OCI-LY3 (cell line): ENCODE measurements at regions not wholly inside any gene's neighbourhood (a gene's known extent, or its start where the extent isn't known, plus 50 kb on each side); places are given as distances from the start of the nearest gene placed in this dataset.

Experiments used
- H2AFZ ChIP-seq: fragments of 200-600, 300-600 bp; shearing (Covaris generic); 2 replicates; pipeline ENCODE4 v1.6.0; 2014; ENCODE audit warnings: antibody characterized with exemption, low read depth, low read length
- H3K27ac ChIP-seq: fragments of 200-600, 300-600 bp; sonication (generic); 2 replicates; pipeline ENCODE4 v1.5.1; 2014; ENCODE audit warnings: mild to moderate bottlenecking, low read length, moderate library complexity, mixed read lengths
- H3K27me3 ChIP-seq: fragments of 200-600, 300-600 bp; sonication (generic); 2 replicates; pipeline ENCODE4 v1.6.1; 2014; ENCODE audit warnings: low read depth, low read length, mixed read lengths
- H3K36me3 ChIP-seq: fragments of 200-600, 300-600 bp; sonication (generic); replicated peaks from 2 replicates; pipeline ENCODE3; 2014; ENCODE audit warnings: low read depth, low read length, mixed read lengths
- H3K4me1 ChIP-seq: fragments of 300-600, 200-600 bp; sonication (generic); 2 replicates; pipeline ENCODE4 v1.6.1; 2014; ENCODE audit warnings: low read length, mixed read lengths
- H3K4me2 ChIP-seq: fragments of 200-600, 300-600 bp; sonication (generic); 2 replicates; pipeline ENCODE4 v1.6.1; 2014; ENCODE audit warnings: low read length, mixed read lengths
- H3K4me3 ChIP-seq: fragments of 300-600, 200-600 bp; sonication (generic); 2 replicates; pipeline ENCODE4 v1.5.1; 2014; ENCODE audit warnings: antibody characterized with exemption, mild to moderate bottlenecking, low read length, moderate library complexity
- H3K79me2 ChIP-seq: fragments of 300-600, 200-600 bp; shearing (Covaris generic); 2 replicates; pipeline ENCODE4 v1.6.1; 2014; ENCODE audit warnings: mild to moderate bottlenecking, low read length, mixed read lengths
- H3K9ac ChIP-seq: fragments of 300-600, 200-600 bp; shearing (Covaris generic); 2 replicates; pipeline ENCODE4 v1.6.0; 2014; ENCODE audit warnings: mild to moderate bottlenecking, low read length, moderate library complexity
- H3K9me3 ChIP-seq: fragments of 200-600, 300-600 bp; shearing (Covaris generic); 2 replicates; pipeline ENCODE4 v1.6.1; 2014; ENCODE audit warnings: low read length, mixed read lengths; ENCODE audit not compliant: insufficient read depth
- H4K20me1 ChIP-seq: fragments of 200-600, 300-600 bp; sonication (generic); 2 replicates; pipeline ENCODE4 v1.6.1; 2016; ENCODE audit warnings: low read length, mixed read lengths; ENCODE audit not compliant: insufficient read depth
- EZH2phosphoT487 ChIP-seq: fragments of 200-600 bp; shearing (Covaris generic); IDR thresholded peaks from 2 replicates; pipeline ENCODE4 v1.6.1; 2018; ENCODE audit warnings: antibody characterized with exemption, mixed run types, low read depth
- TF ChIP-seq, protein P1 (sequence below): fragments of 200-600, 300-600 bp; sonication (generic); IDR thresholded peaks from 2 replicates; pipeline ENCODE4 v1.5.1; 2014; ENCODE audit warnings: antibody characterized with exemption, low read length, low read depth

- Histone ChIP-seq H3K4me3 (no peak overlapping the region), H4K20me1 (no peaks in the 10 kb centered on the region), H3K79me2 (no peaks in the 10 kb centered on the region)
Observed at GRCh38 chr6:51337277-51337676, 518.6 kb downstream of the TFAP2B start.

DNA sequence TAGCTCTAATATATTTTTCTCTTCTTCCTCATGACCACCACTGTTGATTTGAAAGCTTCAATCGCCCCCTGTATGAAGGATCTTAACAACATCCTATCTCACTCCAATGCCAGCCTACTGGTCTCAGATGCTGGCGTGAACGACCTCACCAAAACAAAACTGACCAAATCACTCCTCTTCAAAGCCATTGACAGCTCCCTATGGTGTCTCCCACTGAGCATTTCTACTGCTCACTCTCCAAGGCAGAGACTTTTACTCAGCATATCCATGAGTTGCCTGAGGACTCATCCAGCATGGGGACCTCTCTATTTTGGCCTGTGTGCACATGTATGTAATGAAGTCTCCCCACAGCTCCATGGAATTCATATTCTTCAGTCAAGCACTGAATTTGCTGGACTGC is 520.4 kb downstream of the TFAP2B start:
- no peak overlapping the region for H3K4me2 ChIP-seq
- no peak overlapping the region for H3K27ac ChIP-seq
- no peaks in the 10 kb centered on the region for H3K27me3 ChIP-seq
- H3K9ac ChIP-seq = no peak overlapping the region
- no peaks in the 10 kb centered on the region for H3K79me2 ChIP-seq
- no peaks in the 10 kb centered on the region for H4K20me1 ChIP-seq
- no peaks in the 10 kb centered on the region for H3K4me1 ChIP-seq
- no peaks in the 10 kb centered on the region for H3K36me3 ChIP-seq
- H2AFZ ChIP-seq = no peak overlapping the region
- H3K4me3 ChIP-seq = no peak overlapping the region
- TF ChIP-seq, protein P1, sequence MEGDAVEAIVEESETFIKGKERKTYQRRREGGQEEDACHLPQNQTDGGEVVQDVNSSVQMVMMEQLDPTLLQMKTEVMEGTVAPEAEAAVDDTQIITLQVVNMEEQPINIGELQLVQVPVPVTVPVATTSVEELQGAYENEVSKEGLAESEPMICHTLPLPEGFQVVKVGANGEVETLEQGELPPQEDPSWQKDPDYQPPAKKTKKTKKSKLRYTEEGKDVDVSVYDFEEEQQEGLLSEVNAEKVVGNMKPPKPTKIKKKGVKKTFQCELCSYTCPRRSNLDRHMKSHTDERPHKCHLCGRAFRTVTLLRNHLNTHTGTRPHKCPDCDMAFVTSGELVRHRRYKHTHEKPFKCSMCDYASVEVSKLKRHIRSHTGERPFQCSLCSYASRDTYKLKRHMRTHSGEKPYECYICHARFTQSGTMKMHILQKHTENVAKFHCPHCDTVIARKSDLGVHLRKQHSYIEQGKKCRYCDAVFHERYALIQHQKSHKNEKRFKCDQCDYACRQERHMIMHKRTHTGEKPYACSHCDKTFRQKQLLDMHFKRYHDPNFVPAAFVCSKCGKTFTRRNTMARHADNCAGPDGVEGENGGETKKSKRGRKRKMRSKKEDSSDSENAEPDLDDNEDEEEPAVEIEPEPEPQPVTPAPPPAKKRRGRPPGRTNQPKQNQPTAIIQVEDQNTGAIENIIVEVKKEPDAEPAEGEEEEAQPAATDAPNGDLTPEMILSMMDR = no peak
- TF ChIP-seq EZH2phosphoT487 = no peak
- H3K9me3 ChIP-seq = no peaks in the 10 kb centered on the region

More at GRCh38 chr6:51337277-51337676, 518.6 kb downstream of the TFAP2B start:
- Histone ChIP-seq H2AFZ (no peak overlapping the region), H3K9ac (no peak overlapping the region), H3K27ac (no peak overlapping the region), H3K9me3 (no peaks in the 10 kb centered on the region), H3K27me3 (no peaks in the 10 kb centered on the region), H3K4me2 (no peak overlapping the region), H3K4me1 (no peaks in the 10 kb centered on the region), H3K36me3 (no peaks in the 10 kb centered on the region)
- TF ChIP-seq EZH2phosphoT487 = no peak
- TF ChIP-seq, protein P1 = no peak

DNA sequence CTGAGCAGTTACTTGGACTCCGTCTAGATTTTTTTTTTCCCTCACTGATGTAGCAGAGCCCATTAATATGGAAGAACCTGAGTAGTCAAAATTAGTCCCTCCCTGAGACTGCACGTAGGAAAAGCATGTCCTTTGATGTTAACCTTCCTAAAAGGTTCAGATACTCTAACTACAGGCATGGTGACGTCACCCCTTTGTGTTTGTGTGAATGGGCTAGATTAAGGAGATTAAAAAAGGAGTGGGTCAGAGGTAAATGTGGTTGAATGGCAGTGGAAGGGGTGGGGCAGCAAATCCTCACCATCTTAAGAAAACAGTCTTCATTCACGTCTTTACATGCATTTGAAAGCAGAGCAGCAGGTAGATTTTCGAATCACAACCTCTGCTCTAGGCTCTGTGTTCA is 521.1 kb downstream of the TFAP2B start:
- H2AFZ ChIP-seq = no peak overlapping the region
- no peaks in the 10 kb centered on the region for H3K4me1 ChIP-seq
- H3K9ac ChIP-seq = no peak overlapping the region
- H3K9me3 ChIP-seq = no peaks in the 10 kb centered on the region
- H4K20me1 ChIP-seq = no peaks in the 10 kb centered on the region
- TF ChIP-seq EZH2phosphoT487 = no peak
- TF ChIP-seq, protein P1 = no peak
- no peaks in the 10 kb centered on the region for H3K79me2 ChIP-seq
- no peak overlapping the region for H3K27ac ChIP-seq
- H3K36me3 ChIP-seq = no peaks in the 10 kb centered on the region
- H3K4me3 ChIP-seq = no peak overlapping the region
- no peaks in the 10 kb centered on the region for H3K27me3 ChIP-seq
- H3K4me2 ChIP-seq = no peak overlapping the region

- Histone ChIP-seq H3K27ac (no peak overlapping the region), H3K79me2 (no peaks in the 10 kb centered on the region), H3K27me3 (no peaks in the 10 kb centered on the region), H3K4me1 (no peaks in the 10 kb centered on the region), H3K9me3 (no peaks in the 10 kb centered on the region), H4K20me1 (no peaks in the 10 kb centered on the region), H3K4me3 (no peak overlapping the region), H3K9ac (no peak overlapping the region), H3K36me3 (no peaks in the 10 kb centered on the region), H2AFZ (no peak overlapping the region), H3K4me2 (no peak overlapping the region)
- TF ChIP-seq, protein P1 = no peak
- no peak for TF ChIP-seq EZH2phosphoT487
Observed at GRCh38 chr6:51342393-51342792, 523.7 kb downstream of the TFAP2B start.
